ENCODE measurements at regions not wholly inside any gene's neighbourhood (a gene's known extent, or its start where the extent isn't known, plus 50 kb on each side); places are given as distances from the start of the nearest gene placed in this dataset.

GRCh38 chr6:102411796-102412195, 1018.3 kb downstream of the GRIK2 start:
- Histone ChIP-seq H3K4me2 (ENCODE audit: insufficient read depth in 1 of 2, low read depth in 2 of 2, low read length in 2 of 2) (no peak overlapping the region), H3K79me2 (ENCODE audit: control insufficient read depth in 1 of 2, insufficient read depth in 2 of 2, low read length in 2 of 2) (no peaks in the 10 kb centered on the region), H3K14ac (ENCODE audit: insufficient read length) (no peak overlapping the region), H2BK12ac (ENCODE audit: low read depth, low read length) (no peak overlapping the region), H3K4me3 (ENCODE audit: extremely low read depth in 1 of 4, insufficient read depth in 2 of 4, low read depth in 3 of 4, low read length in 4 of 4) (no peak overlapping the region), H3K23me2 (ENCODE audit: low read depth, low read length) (no peaks in the 10 kb centered on the region), H3K4me1 (replicated peaks in 1 of 4; ENCODE audit: control insufficient read depth in 3 of 4, insufficient read depth in 4 of 4, low read length in 3 of 4) (no peaks in the 10 kb centered on the region), H2AK5ac (ENCODE audit: low read depth, low read length) (no peak overlapping the region), H2BK15ac (ENCODE audit: low read length) (no peak overlapping the region), H3K9ac (replicated peaks in 1 of 4; ENCODE audit: extremely low read depth in 1 of 4, low read depth in 3 of 4, low read length in 3 of 4) (no peak overlapping the region), H3K23ac (ENCODE audit: insufficient read length) (no peak overlapping the region), H2BK120ac (replicated peaks; ENCODE audit: low read depth, low read length) (no peak overlapping the region), H2AFZ (ENCODE audit: low read length) (no peak overlapping the region), H4K20me1 (replicated peaks in 1 of 2; ENCODE audit: control insufficient read depth in 1 of 2, insufficient read depth in 2 of 2, low read length in 2 of 2) (no peaks in the 10 kb centered on the region), H2BK5ac (ENCODE audit: low read depth, low read length) (no peak overlapping the region), H3K9me3 (ENCODE audit: insufficient read depth in 2 of 2, low read depth in 1 of 2, low read length in 1 of 2) (no peaks in the 10 kb centered on the region), H3K27ac (ENCODE audit: low read depth, low read length) (no peak overlapping the region), H3K79me1 (ENCODE audit: low read depth, low read length) (no peaks in the 10 kb centered on the region), H3K27me3 (replicated peaks in 1 of 4; ENCODE audit: control insufficient read depth in 3 of 4, extremely low read depth in 1 of 4, insufficient read depth in 3 of 4, low read length in 3 of 4) (no peaks in the 10 kb centered on the region), H3K18ac (ENCODE audit: extremely low read depth, low read length) (no peak overlapping the region), H4K91ac (replicated peaks; ENCODE audit: insufficient read length, low read length) (no peak overlapping the region), H3K36me3 (ENCODE audit: control insufficient read depth in 2 of 4, insufficient read depth in 4 of 4, low read length in 3 of 4) (no peaks in the 10 kb centered on the region), H4K5ac (ENCODE audit: insufficient read length, low read depth, low read length) (no peak overlapping the region), H3K56ac (replicated peaks; ENCODE audit: insufficient read length, low read depth, low read length) (no peak overlapping the region), H3K4ac (replicated peaks; ENCODE audit: insufficient read length, low read depth, low read length) (no peak overlapping the region), H2BK20ac (ENCODE audit: low read length) (no peak overlapping the region), H4K8ac (ENCODE audit: extremely low read depth, insufficient read depth, low read length) (no peak overlapping the region)
- POLR2A ChIA-PET (ENCODE audit: partially characterized antibody), result no interaction called here
- FAIRE-seq, result no peak
- no peak for DNase-seq (ENCODE audit: low read depth in 1 of 2, low spot score in 2 of 2)
- WGBS, 2 experiments (ENCODE audit: extremely low coverage in 1 of 2, insufficient coverage in 1 of 2, insufficient read length in 1 of 2, insufficient replicate concordance in 2 of 2, low coverage in 1 of 2, low lambda C conversion rate in 2 of 2, missing lambda C conversion rate in 1 of 2), result 85% methylated on average over 3 of the region's 3 CpGs; no CpG with 5 or more reads in 1 of the 2 experiments
- TF ChIP-seq RFX5 (IDR thresholded peaks at IDR 0.05; ENCODE audit: borderline replicate concordance, low read depth, low read length) (no peak), TCF12 (IDR thresholded peaks at IDR 0.05; ENCODE audit: low read depth, low read length) (no peak), TAF7 (optimal IDR thresholded peaks at IDR 0.05; ENCODE audit: borderline replicate concordance, low read depth, low read length) (no peak), SP1 (IDR thresholded peaks at IDR 0.05; ENCODE audit: low read depth, low read length) (no peak), ASH2L (IDR thresholded peaks at IDR 0.05; ENCODE audit: low read length) (no peak), CHD1 (IDR thresholded peaks at IDR 0.05; ENCODE audit: low read depth, low read length) (no peak), BCL11A (IDR thresholded peaks at IDR 0.05; ENCODE audit: low read depth in 2 of 2, low read length in 2 of 2) (no peak), NRF1 (IDR thresholded peaks at IDR 0.05; ENCODE audit: low read depth, low read length) (no peak), FOSL1 (IDR thresholded peaks at IDR 0.05; ENCODE audit: insufficient read depth, low read depth, low read length) (no peak)
- CTCF ChIA-PET (ENCODE audit: partially characterized antibody), result no interaction called here

Data from H1 (cell line).